ENCODE measurements at regions not wholly inside any gene's neighbourhood (a gene's known extent, or its start where the extent isn't known, plus 50 kb on each side); places are given as distances from the start of the nearest gene placed in this dataset.

DNA sequence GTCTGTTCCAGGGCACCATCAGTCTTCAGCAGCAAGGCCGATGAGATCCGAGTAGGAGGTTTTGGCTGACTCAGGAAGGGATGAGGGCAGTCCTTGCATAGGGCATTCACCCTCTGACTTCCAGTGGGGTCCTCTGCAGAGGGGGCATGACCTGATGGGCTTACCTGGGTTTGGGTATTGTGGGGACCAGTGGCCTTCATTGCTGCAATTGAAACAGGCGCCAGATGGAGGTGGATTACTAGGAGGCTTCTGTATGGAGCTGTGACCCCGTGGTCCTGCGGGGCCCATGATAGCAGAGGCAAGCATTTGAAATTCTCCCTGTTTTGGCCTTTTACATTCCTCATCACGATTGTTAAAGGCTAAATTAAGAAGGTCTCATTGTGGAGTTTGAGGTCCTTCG, 2448.7 kb downstream of the TP53TG3F start:
- TF ChIP-seq, protein P1, sequence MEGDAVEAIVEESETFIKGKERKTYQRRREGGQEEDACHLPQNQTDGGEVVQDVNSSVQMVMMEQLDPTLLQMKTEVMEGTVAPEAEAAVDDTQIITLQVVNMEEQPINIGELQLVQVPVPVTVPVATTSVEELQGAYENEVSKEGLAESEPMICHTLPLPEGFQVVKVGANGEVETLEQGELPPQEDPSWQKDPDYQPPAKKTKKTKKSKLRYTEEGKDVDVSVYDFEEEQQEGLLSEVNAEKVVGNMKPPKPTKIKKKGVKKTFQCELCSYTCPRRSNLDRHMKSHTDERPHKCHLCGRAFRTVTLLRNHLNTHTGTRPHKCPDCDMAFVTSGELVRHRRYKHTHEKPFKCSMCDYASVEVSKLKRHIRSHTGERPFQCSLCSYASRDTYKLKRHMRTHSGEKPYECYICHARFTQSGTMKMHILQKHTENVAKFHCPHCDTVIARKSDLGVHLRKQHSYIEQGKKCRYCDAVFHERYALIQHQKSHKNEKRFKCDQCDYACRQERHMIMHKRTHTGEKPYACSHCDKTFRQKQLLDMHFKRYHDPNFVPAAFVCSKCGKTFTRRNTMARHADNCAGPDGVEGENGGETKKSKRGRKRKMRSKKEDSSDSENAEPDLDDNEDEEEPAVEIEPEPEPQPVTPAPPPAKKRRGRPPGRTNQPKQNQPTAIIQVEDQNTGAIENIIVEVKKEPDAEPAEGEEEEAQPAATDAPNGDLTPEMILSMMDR (IDR thresholded peaks at IDR 0.05; ENCODE audit: extremely low read depth, missing control alignments): no peak
- DNase-seq (ENCODE audit: low spot score): no peak

GRCh38 chr16:35908942-35909341, 2449.5 kb downstream of the TP53TG3F start:
- DNase-seq (ENCODE audit: low spot score): no peak

GRCh38 chr16:35909351-35909954, 2450.0 kb downstream of the TP53TG3F start:
- DNase-seq (ENCODE audit: low spot score): no peak
- TF ChIP-seq, protein P1 (IDR thresholded peaks at IDR 0.05; ENCODE audit: extremely low read depth, missing control alignments): no peak

More at GRCh38 chr16:35908942-35909341, 2449.5 kb downstream of the TP53TG3F start:
- TF ChIP-seq, protein P1 (IDR thresholded peaks at IDR 0.05; ENCODE audit: extremely low read depth, missing control alignments): no peak

GRCh38 chr16:35910409-35910808, 2451.0 kb downstream of the TP53TG3F start:
- no peak for DNase-seq (ENCODE audit: low spot score)
- TF ChIP-seq, protein P1 (IDR thresholded peaks at IDR 0.05; ENCODE audit: extremely low read depth, missing control alignments): no peak

DNA sequence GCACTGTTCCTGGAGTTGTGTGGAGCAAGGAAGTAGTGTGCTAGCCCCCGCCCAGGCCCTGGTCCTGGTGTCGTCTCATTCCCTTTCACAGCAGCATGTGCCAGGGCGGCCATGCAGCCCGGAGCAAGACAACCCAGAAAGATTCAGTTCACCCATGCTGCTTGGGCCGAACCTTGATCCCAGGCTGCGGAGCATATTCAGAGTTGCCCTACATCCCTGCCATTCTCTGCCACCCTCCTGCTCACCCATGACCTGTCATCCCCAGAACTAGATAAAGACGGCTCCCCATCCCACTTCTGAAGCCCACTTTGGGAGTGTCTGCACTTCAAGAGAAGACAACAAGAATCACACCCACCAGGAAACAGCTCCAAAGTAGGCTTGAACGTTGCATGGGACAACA, 2452.5 kb downstream of the TP53TG3F start:
- DNase-seq (ENCODE audit: low spot score): no peak
- TF ChIP-seq, protein P1 (IDR thresholded peaks at IDR 0.05; ENCODE audit: extremely low read depth, missing control alignments): no peak

- TF ChIP-seq, protein P1 (IDR thresholded peaks at IDR 0.05; ENCODE audit: extremely low read depth, missing control alignments): no peak
- DNase-seq (ENCODE audit: low spot score): no peak
These were observed 2472.3 kb downstream of the TP53TG3F start for GRCh38 chr16:35931722-35932121.
